PC-9 (cell line): ENCODE measurements at regions not wholly inside any gene's neighbourhood (a gene's known extent, or its start where the extent isn't known, plus 50 kb on each side); places are given as distances from the start of the nearest gene placed in this dataset.

Experiments used
- BruUV-seq: library from RNA; stranded (reverse); fragments of 400-500 nt; replicated peaks from 2 replicates; lab custom pipeline; 2021; lab: Mats Ljungman, UMichigan
- CTCF ChIA-PET: fragments of 300-600 bp; sonication (Branson Sonifier 250); formaldehyde crosslinking; loops from one replicate; lab custom pipeline; 2022; ENCODE audit warnings: antibody characterized with exemption; lab: Charles Lee
- POLR2A ChIA-PET: fragments of 300-600 bp; sonication (Branson Sonifier 250); formaldehyde crosslinking; loops from one replicate; lab custom pipeline; 2022; ENCODE audit warnings: antibody characterized with exemption; ENCODE audit not compliant: unreplicated experiment; lab: Charles Lee
- DNase-seq, 2 experiments: peaks; one replicate each; pipeline versions ENCODE4 v3.0.0 to v3.0.0-alpha.2; 2015 to 2022; ENCODE audit warnings: mixed read lengths in 1 of 2
- H2AFZ ChIP-seq: fragments of 200-600 bp; sonication (generic); 2 replicates; pipeline ENCODE4 v1.8.1; 2017; ENCODE audit warnings: antibody characterized with exemption
- H3F3A ChIP-seq: fragments of 200-600 bp; sonication (generic); 2 replicates; pipeline ENCODE4 v1.8.1; 2017; ENCODE audit warnings: antibody characterized with exemption, mild to moderate bottlenecking, low read depth; ENCODE audit not compliant: insufficient read depth
- H3K27ac ChIP-seq: fragments of 200-600 bp; sonication (generic); 2 replicates; pipeline ENCODE4 v1.6.1; 2016; ENCODE audit warnings: mixed run types
- H3K27me3 ChIP-seq: fragments of 200-600 bp; sonication (generic); 2 replicates; pipeline ENCODE4 v1.6.1; 2016; ENCODE audit warnings: low read depth, mixed run types; ENCODE audit not compliant: insufficient read depth
- H3K36me3 ChIP-seq: fragments of 200-600 bp; sonication (generic); 2 replicates; pipeline ENCODE4 v1.6.1; 2016; ENCODE audit warnings: low read depth, mixed run types
- H3K4me1 ChIP-seq: fragments of 200-600 bp; sonication (generic); replicated peaks from 2 replicates; pipeline ENCODE4 v1.6.1; 2016; ENCODE audit warnings: mixed run types; ENCODE audit not compliant: insufficient read depth
- H3K4me2 ChIP-seq: fragments of 200-600 bp; sonication (generic); 2 replicates; pipeline ENCODE4 v1.6.1; 2017; ENCODE audit warnings: mixed run types
- H3K4me3 ChIP-seq: fragments of 200-600 bp; sonication (generic); 2 replicates; pipeline ENCODE4 v1.6.1; 2016; ENCODE audit warnings: mixed run types
- H3K79me2 ChIP-seq: fragments of 200-600 bp; sonication (generic); 2 replicates; pipeline ENCODE4 v1.6.1; 2017; ENCODE audit warnings: low read depth, mixed run types
- H3K9me2 ChIP-seq: fragments of 200-600 bp; sonication (generic); 2 replicates; pipeline ENCODE4 v1.8.1; 2017; ENCODE audit warnings: mild to moderate bottlenecking; ENCODE audit not compliant: insufficient read depth
- H3K9me3 ChIP-seq: fragments of 200-600 bp; sonication (generic); 2 replicates; pipeline ENCODE4 v1.8.1; 2016; ENCODE audit warnings: low read depth; ENCODE audit not compliant: insufficient read depth
- H4K20me1 ChIP-seq: fragments of 200-600 bp; sonication (generic); 2 replicates; pipeline ENCODE4 v1.8.1; 2017; ENCODE audit not compliant: insufficient read depth
- EZH2 ChIP-seq: fragments of 200-600 bp; sonication (generic); IDR thresholded peaks from 2 replicates; pipeline ENCODE4 v1.8.0; 2017; ENCODE audit warnings: antibody characterized with exemption, low read depth
- intact Hi-C: fragments of 100-400 bp; cut with micrococcal nuclease; formaldehyde crosslinking; loops from one replicate; pipeline ENCODE4 v1.10.0; 2022; ENCODE audit not compliant: unreplicated experiment
- TF ChIP-seq, protein P1 (sequence below): fragments of 200-600 bp; sonication (generic); conservative IDR thresholded peaks from 2 replicates; pipeline ENCODE4 v1.6.1; 2017; ENCODE audit warnings: mixed run types, antibody characterized with exemption, mild to moderate bottlenecking, moderate library complexity

- CTCF ChIA-PET, result no interaction called here
- Histone ChIP-seq H2AFZ (no peak overlapping the region), H3K27ac (no peak overlapping the region), H3K4me2 (no peak overlapping the region), H3K27me3 (no peaks in the 10 kb centered on the region), H3K4me3 (no peak overlapping the region), H3K79me2 (no peaks in the 10 kb centered on the region), H3F3A (no peaks in the 10 kb centered on the region), H3K4me1 (no peaks in the 10 kb centered on the region), H4K20me1 (no peaks in the 10 kb centered on the region), H3K9me2 (no peaks in the 10 kb centered on the region), H3K36me3 (no peaks in the 10 kb centered on the region; the same call in 1 of the 2 replicates), H3K9me3 (peaks cover 31% of the 10 kb centered on the region; the same call in 1 of the 2 replicates)
- TF ChIP-seq, protein P1, sequence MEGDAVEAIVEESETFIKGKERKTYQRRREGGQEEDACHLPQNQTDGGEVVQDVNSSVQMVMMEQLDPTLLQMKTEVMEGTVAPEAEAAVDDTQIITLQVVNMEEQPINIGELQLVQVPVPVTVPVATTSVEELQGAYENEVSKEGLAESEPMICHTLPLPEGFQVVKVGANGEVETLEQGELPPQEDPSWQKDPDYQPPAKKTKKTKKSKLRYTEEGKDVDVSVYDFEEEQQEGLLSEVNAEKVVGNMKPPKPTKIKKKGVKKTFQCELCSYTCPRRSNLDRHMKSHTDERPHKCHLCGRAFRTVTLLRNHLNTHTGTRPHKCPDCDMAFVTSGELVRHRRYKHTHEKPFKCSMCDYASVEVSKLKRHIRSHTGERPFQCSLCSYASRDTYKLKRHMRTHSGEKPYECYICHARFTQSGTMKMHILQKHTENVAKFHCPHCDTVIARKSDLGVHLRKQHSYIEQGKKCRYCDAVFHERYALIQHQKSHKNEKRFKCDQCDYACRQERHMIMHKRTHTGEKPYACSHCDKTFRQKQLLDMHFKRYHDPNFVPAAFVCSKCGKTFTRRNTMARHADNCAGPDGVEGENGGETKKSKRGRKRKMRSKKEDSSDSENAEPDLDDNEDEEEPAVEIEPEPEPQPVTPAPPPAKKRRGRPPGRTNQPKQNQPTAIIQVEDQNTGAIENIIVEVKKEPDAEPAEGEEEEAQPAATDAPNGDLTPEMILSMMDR, result no peak
- TF ChIP-seq EZH2, result no peak
- POLR2A ChIA-PET, result no interaction called here
- BruUV-seq, result no TSS peak
- intact Hi-C loops, result no loop called here
- DNase-seq, result no peak
Measured at GRCh38 chr12:47297993-47298392, 218.2 kb upstream of the AMIGO2 start.

DNA sequence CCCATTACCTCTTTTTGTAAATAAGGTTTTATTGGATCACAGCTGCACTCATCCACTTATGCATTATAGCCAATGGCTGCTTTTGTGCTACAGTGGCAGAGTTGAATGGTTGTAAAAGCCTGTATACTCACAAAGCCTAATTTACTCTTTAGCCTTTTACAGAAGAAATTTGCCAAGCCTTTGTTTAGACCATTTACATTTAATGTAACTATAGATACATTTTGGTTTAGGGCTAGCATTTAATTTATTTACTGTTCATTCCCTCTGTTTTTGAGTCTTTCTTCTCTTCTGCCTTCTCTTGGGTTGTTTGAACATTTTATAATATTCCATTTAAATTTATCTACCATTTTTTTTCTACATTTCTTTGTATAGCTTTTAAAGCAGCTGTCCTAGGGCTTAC lies 217.1 kb upstream of the AMIGO2 start:
- intact Hi-C loops, result no loop called here
- no peaks in the 10 kb centered on the region for H3F3A ChIP-seq
- ChIA-PET CTCF (no interaction called here), POLR2A (no interaction called here)
- H4K20me1 ChIP-seq, result no peaks in the 10 kb centered on the region
- no peak overlapping the region for H3K27ac ChIP-seq
- no peaks in the 10 kb centered on the region for H3K4me1 ChIP-seq
- DNase-seq, result no peak
- H2AFZ ChIP-seq, result no peak overlapping the region
- H3K9me2 ChIP-seq, result no peaks in the 10 kb centered on the region
- H3K9me3 ChIP-seq, result peaks cover 28% of the 10 kb centered on the region; the same call in 1 of the 2 replicates
- BruUV-seq, result no TSS peak
- TF ChIP-seq EZH2, result no peak
- TF ChIP-seq, protein P1, result no peak
- H3K36me3 ChIP-seq, result no peaks in the 10 kb centered on the region; the same call in 1 of the 2 replicates
- no peaks in the 10 kb centered on the region for H3K27me3 ChIP-seq
- no peak overlapping the region for H3K4me3 ChIP-seq
- H3K79me2 ChIP-seq, result no peaks in the 10 kb centered on the region
- no peak overlapping the region for H3K4me2 ChIP-seq

DNA sequence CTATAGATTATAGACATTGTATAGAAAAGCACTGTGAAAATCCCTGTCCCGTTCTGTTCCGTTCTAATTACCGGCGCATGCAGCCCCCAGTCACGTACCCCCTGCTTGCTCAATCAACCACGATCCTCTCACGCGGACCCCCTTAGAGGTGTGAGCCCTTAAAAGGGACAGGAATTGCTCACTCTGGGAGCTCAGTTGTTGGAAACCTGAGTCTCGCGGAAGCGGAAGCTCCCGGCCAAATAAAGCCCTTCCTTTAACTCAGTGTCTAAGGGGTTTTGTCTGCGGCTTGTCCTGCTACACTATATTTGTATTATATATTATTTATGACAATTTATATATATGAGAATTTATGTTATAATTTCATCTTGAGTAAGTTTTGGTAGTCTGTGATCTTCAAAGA lies 213.6 kb upstream of the AMIGO2 start:
- no peak overlapping the region for H2AFZ ChIP-seq
- POLR2A ChIA-PET, result no interaction called here

More for the DNA sequence above, 213.6 kb upstream of the AMIGO2 start:
- intact Hi-C loops, result no loop called here
- H3K36me3 ChIP-seq, result no peaks in the 10 kb centered on the region; the same call in 1 of the 2 replicates
- no TSS peak for BruUV-seq
- H3K9me3 ChIP-seq, result peaks cover 15% of the 10 kb centered on the region; the same call in 1 of the 2 replicates
- H3K4me2 ChIP-seq, result no peak overlapping the region
- no peak overlapping the region for H3K27ac ChIP-seq
- no peaks in the 10 kb centered on the region for H3K79me2 ChIP-seq
- no peak for TF ChIP-seq EZH2
- TF ChIP-seq, protein P1, result no peak
- CTCF ChIA-PET, result no interaction called here
- no peak for DNase-seq
- H3K9me2 ChIP-seq, result no peaks in the 10 kb centered on the region
- no peaks in the 10 kb centered on the region for H3K4me1 ChIP-seq
- H3F3A ChIP-seq, result no peaks in the 10 kb centered on the region
- no peaks in the 10 kb centered on the region for H3K27me3 ChIP-seq
- no peak overlapping the region for H3K4me3 ChIP-seq
- no peaks in the 10 kb centered on the region for H4K20me1 ChIP-seq
